Mesenchymal stem cell (in vitro differentiated cells and primary cell): ENCODE measurements at regions not wholly inside any gene's neighbourhood (a gene's known extent, or its start where the extent isn't known, plus 50 kb on each side); places are given as distances from the start of the nearest gene placed in this dataset.

ENCODE experiments used
- DNase-seq: peaks from one replicate; pipeline ENCODE4 v3.0.0-alpha.2; 2013
- H2AFZ ChIP-seq: one replicate; pipeline ENCODE4 v1.6.1; 2013; ENCODE audit warnings: low read depth, mild to moderate bottlenecking, control low read depth, inconsistent platforms, low read length, moderate library complexity
- H2AK5ac ChIP-seq: 2 replicates; pipeline ENCODE4 v1.6.1; 2013; ENCODE audit warnings: low read length, moderate library complexity, mild to moderate bottlenecking, inconsistent platforms; ENCODE audit not compliant: severe bottlenecking
- H2BK120ac ChIP-seq: one replicate; pipeline ENCODE4 v1.6.1; 2013; ENCODE audit warnings: low read depth, mild to moderate bottlenecking, inconsistent platforms, low read length, moderate library complexity
- H2BK12ac ChIP-seq, 2 experiments: one replicate each; pipeline ENCODE4 v1.6.1; 2013; ENCODE audit warnings: inconsistent platforms in 2 of 2, low read length in 2 of 2, mild to moderate bottlenecking in 2 of 2, moderate library complexity in 2 of 2, control low read depth in 1 of 2
- H2BK15ac ChIP-seq: one replicate; pipeline ENCODE4 v1.6.1; 2013; ENCODE audit warnings: mild to moderate bottlenecking, low read depth, inconsistent platforms; ENCODE audit not compliant: poor library complexity, severe bottlenecking
- H2BK5ac ChIP-seq: 2 replicates; pipeline ENCODE4 v1.6.1; 2013; ENCODE audit warnings: low read depth, mild to moderate bottlenecking, low read length, control low read depth, inconsistent platforms; ENCODE audit not compliant: poor library complexity, severe bottlenecking
- H3K14ac ChIP-seq, 2 experiments: one replicate each; pipeline ENCODE4 v1.6.1; 2013; ENCODE audit warnings: inconsistent platforms in 2 of 2, low read length in 2 of 2, control low read depth in 1 of 2, mild to moderate bottlenecking in 1 of 2, moderate library complexity in 1 of 2
- H3K18ac ChIP-seq, 2 experiments: one replicate each; pipeline ENCODE4 v1.6.1; 2013; ENCODE audit warnings: inconsistent platforms in 2 of 2, low read length in 2 of 2, control low read depth in 1 of 2, low read depth in 1 of 2, mild to moderate bottlenecking in 1 of 2
- H3K23ac ChIP-seq, 2 experiments: one replicate each; pipeline ENCODE4 v1.6.1; 2013; ENCODE audit warnings: inconsistent platforms in 2 of 2, low read length in 2 of 2, mild to moderate bottlenecking in 2 of 2, moderate library complexity in 2 of 2, control low read depth in 1 of 2
- H3K27ac ChIP-seq: 2 replicates; pipeline ENCODE4 v1.5.1; 2013; ENCODE audit warnings: mild to moderate bottlenecking, moderate library complexity, low read length, control low read depth, inconsistent platforms; ENCODE audit not compliant: poor library complexity, severe bottlenecking
- H3K27me3 ChIP-seq, 2 experiments: 2 replicates each; pipeline versions ENCODE4 v1.6.1 to v1.7.0; 2013; ENCODE audit warnings: low read length in 2 of 2, mild to moderate bottlenecking in 2 of 2, moderate library complexity in 2 of 2, control low read depth in 1 of 2, inconsistent platforms in 1 of 2; ENCODE audit not compliant: control insufficient read depth in 1 of 2, insufficient read depth in 1 of 2
- H3K36me3 ChIP-seq, 2 experiments: 2 replicates each; pipeline versions ENCODE4 v1.6.1 to v1.7.0; 2013; ENCODE audit warnings: low read length in 2 of 2, control low read depth in 1 of 2, inconsistent platforms in 1 of 2, low read depth in 1 of 2, mild to moderate bottlenecking in 1 of 2; ENCODE audit not compliant: insufficient read depth in 2 of 2, control insufficient read depth in 1 of 2
- H3K4ac ChIP-seq, 2 experiments: one replicate each; pipeline ENCODE4 v1.6.1; 2013; ENCODE audit warnings: inconsistent platforms in 2 of 2, low read length in 2 of 2, mild to moderate bottlenecking in 2 of 2, moderate library complexity in 2 of 2, control low read depth in 1 of 2, low read depth in 1 of 2
- H3K4me1 ChIP-seq: 2 replicates; pipeline ENCODE4 v1.6.1; 2013; ENCODE audit warnings: low read depth, low read length, control low read depth; ENCODE audit not compliant: control insufficient read depth, insufficient read depth
- H3K4me2 ChIP-seq: 2 replicates; pipeline ENCODE4 v1.6.1; 2013; ENCODE audit warnings: low read length, mild to moderate bottlenecking, inconsistent platforms; ENCODE audit not compliant: poor library complexity, severe bottlenecking
- H3K4me3 ChIP-seq, 2 experiments: 2 replicates each; pipeline versions ENCODE4 v1.5.1 to v1.7.0; 2013; ENCODE audit warnings: low read length in 2 of 2, mild to moderate bottlenecking in 2 of 2, control low read depth in 1 of 2, low read depth in 1 of 2; ENCODE audit not compliant: insufficient read depth in 1 of 2
- H3K79me1 ChIP-seq: replicated peaks from 2 replicates; pipeline ENCODE4 v1.6.1; 2013; ENCODE audit warnings: mild to moderate bottlenecking, control low read depth, low read length, inconsistent platforms; ENCODE audit not compliant: poor library complexity, severe bottlenecking
- H3K9ac ChIP-seq: 2 replicates; pipeline ENCODE4 v1.7.0; 2013; ENCODE audit warnings: mild to moderate bottlenecking, low read length, moderate library complexity
- H3K9me3 ChIP-seq: 2 replicates; pipeline ENCODE4 v1.7.0; 2013; ENCODE audit warnings: mild to moderate bottlenecking, low read length; ENCODE audit not compliant: control insufficient read depth
- H4K8ac ChIP-seq: one replicate; pipeline ENCODE4 v1.6.1; 2013; ENCODE audit warnings: inconsistent platforms, mild to moderate bottlenecking, low read length, moderate library complexity
- H4K91ac ChIP-seq: one replicate; pipeline ENCODE4 v1.6.1; 2013; ENCODE audit warnings: mild to moderate bottlenecking, low read length, inconsistent platforms
- WGBS: methylation state at CpG from one replicate; pipeline ENCODE4 v1.1.7; 2013; ENCODE audit warnings: mixed read lengths; 5-methylcytosine and 5-hydroxymethylcytosine counted together

GRCh38 chr2:239750045-239750835 is 274.9 kb downstream of the NDUFA10 start:
- H2BK15ac ChIP-seq = no peak overlapping the region
- no peak overlapping the region for H3K4me2 ChIP-seq
- 79% methylated on average over 29 of the region's 29 CpGs for WGBS

GRCh38 chr2:239749272-239749873 is 275.8 kb downstream of the NDUFA10 start:
- Histone ChIP-seq H3K9me3 (no peaks in the 10 kb centered on the region), H3K4me2 (no peak overlapping the region), H3K14ac (no peak overlapping the region), H3K36me3 (no peaks in the 10 kb centered on the region), H3K79me1 (no peaks in the 10 kb centered on the region), H3K27me3 (peaks cover 0 to 31% of the 10 kb centered on the region in 2 experiments), H3K4me3 (no peak overlapping the region), H3K4ac (no peak overlapping the region), H2BK5ac (no peak overlapping the region), H3K23ac (no peak overlapping the region), H3K9ac (no peak overlapping the region), H3K18ac (no peak overlapping the region), H2BK12ac (no peak overlapping the region), H3K27ac (no peak overlapping the region), H3K4me1 (no peaks in the 10 kb centered on the region), H4K91ac (no peak overlapping the region), H2BK15ac (no peak overlapping the region), H2AFZ (no peak overlapping the region), H2BK120ac (no peak overlapping the region), H2AK5ac (no peak overlapping the region), H4K8ac (no peak overlapping the region)
- 80% methylated on average over 12 of the region's 12 CpGs for WGBS
- no peak for DNase-seq

More at GRCh38 chr2:239750045-239750835, 274.9 kb downstream of the NDUFA10 start:
- Histone ChIP-seq H3K4ac (no peak overlapping the region), H3K14ac (no peak overlapping the region), H3K27ac (no peak overlapping the region), H2AK5ac (no peak overlapping the region), H3K4me3 (peak overlapping the region in 1 of 2 experiments; percentile 3), H2BK12ac (no peak overlapping the region), H3K9ac (no peak overlapping the region), H4K8ac (no peak overlapping the region), H4K91ac (no peak overlapping the region), H2AFZ (no peak overlapping the region), H2BK120ac (no peak overlapping the region), H3K23ac (no peak overlapping the region), H3K27me3 (peaks cover 0 to 31% of the 10 kb centered on the region in 2 experiments), H3K36me3 (no peaks in the 10 kb centered on the region), H3K9me3 (no peaks in the 10 kb centered on the region), H2BK5ac (no peak overlapping the region), H3K18ac (no peak overlapping the region), H3K79me1 (no peaks in the 10 kb centered on the region), H3K4me1 (no peaks in the 10 kb centered on the region)
- DNase-seq = no peak

- no peak overlapping the region for H3K9ac ChIP-seq
- WGBS = 79% methylated on average over 9 of the region's 9 CpGs
- no peak overlapping the region for H3K27ac ChIP-seq
- H3K4me3 ChIP-seq = no peak overlapping the region
- no peak overlapping the region for H2BK15ac ChIP-seq
- no peak overlapping the region for H3K4me2 ChIP-seq
- no peak overlapping the region for H2AK5ac ChIP-seq
- H3K36me3 ChIP-seq = no peaks in the 10 kb centered on the region
- no peak overlapping the region for H3K18ac ChIP-seq
- no peak overlapping the region for H2BK5ac ChIP-seq
- no peaks in the 10 kb centered on the region for H3K79me1 ChIP-seq
- peaks cover 0 to 36% of the 10 kb centered on the region in 2 experiments for H3K27me3 ChIP-seq
- H3K14ac ChIP-seq = no peak overlapping the region
- no peaks in the 10 kb centered on the region for H3K4me1 ChIP-seq
- no peaks in the 10 kb centered on the region for H3K9me3 ChIP-seq
- H2BK120ac ChIP-seq = no peak overlapping the region
- no peak overlapping the region for H3K23ac ChIP-seq
- H3K4ac ChIP-seq = no peak overlapping the region
- no peak overlapping the region for H2AFZ ChIP-seq
- H4K8ac ChIP-seq = no peak overlapping the region
- no peak overlapping the region for H2BK12ac ChIP-seq
- H4K91ac ChIP-seq = no peak overlapping the region
- DNase-seq = no peak
Measured at GRCh38 chr2:239748811-239749210, 276.3 kb downstream of the NDUFA10 start.

- WGBS = 73% methylated on average over 5 of the region's 5 CpGs
- H4K8ac ChIP-seq = no peak overlapping the region
- H3K36me3 ChIP-seq = no peaks in the 10 kb centered on the region
- no peak overlapping the region for H2AFZ ChIP-seq
- no peak overlapping the region for H3K4ac ChIP-seq
- H3K23ac ChIP-seq = no peak overlapping the region
- H3K14ac ChIP-seq = no peak overlapping the region
- H3K27ac ChIP-seq = no peak overlapping the region
- no peak overlapping the region for H3K4me2 ChIP-seq
- H3K9me3 ChIP-seq = no peaks in the 10 kb centered on the region
- no peak overlapping the region for H2BK5ac ChIP-seq
- H4K91ac ChIP-seq = no peak overlapping the region
- DNase-seq = no peak
- H3K9ac ChIP-seq = no peak overlapping the region
- H3K18ac ChIP-seq = no peak overlapping the region
- no peak overlapping the region for H2BK12ac ChIP-seq
- H3K4me3 ChIP-seq = no peak overlapping the region
- peaks cover 0 to 36% of the 10 kb centered on the region in 2 experiments for H3K27me3 ChIP-seq
- no peaks in the 10 kb centered on the region for H3K79me1 ChIP-seq
- H2BK15ac ChIP-seq = no peak overlapping the region
- no peaks in the 10 kb centered on the region for H3K4me1 ChIP-seq
- no peak overlapping the region for H2BK120ac ChIP-seq
- no peak overlapping the region for H2AK5ac ChIP-seq
Measured at GRCh38 chr2:239747771-239748170, 277.4 kb downstream of the NDUFA10 start.
